HG02798 (cell line): ENCODE measurements at regions not wholly inside any gene's neighbourhood (a gene's known extent, or its start where the extent isn't known, plus 50 kb on each side); places are given as distances from the start of the nearest gene placed in this dataset.

ENCODE experiments used
- ATAC-seq: cut with Tn5 transposase; IDR thresholded peaks from one replicate; pipeline ENCODE4 v1.9.1; 2021; ENCODE audit warnings: mild to moderate bottlenecking; ENCODE audit not compliant: unreplicated experiment, poor library complexity

GRCh38 chr10:21164687-21165086 lies 267.6 kb upstream of the NEBL start:
- ATAC-seq: no peak

GRCh38 chr10:21162948-21163347 lies 265.8 kb upstream of the NEBL start:
- ATAC-seq: no peak

DNA sequence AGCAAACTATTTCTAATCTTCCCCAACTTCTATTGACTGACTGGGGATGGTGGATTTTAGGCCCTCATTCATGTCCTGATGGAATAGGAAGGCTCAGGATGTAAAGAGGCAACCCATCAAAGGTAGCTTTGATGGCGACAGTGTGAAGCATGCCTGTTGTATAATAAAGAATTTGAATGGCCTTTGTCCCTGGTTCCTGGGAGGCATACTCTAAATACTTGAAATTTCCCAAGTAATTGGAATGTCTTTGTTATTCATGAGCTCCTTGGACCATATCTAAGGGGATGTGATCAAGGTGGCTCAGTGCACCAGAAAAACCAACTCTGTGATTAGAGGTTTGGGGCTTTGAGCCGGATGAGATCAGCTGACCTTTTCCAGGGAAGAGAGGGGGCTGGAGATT lies 264.5 kb upstream of the NEBL start:
- ATAC-seq: no peak

GRCh38 chr10:21161090-21161625 lies 264.0 kb upstream of the NEBL start:
- no peak for ATAC-seq

- no peak for ATAC-seq
Observed at GRCh38 chr10:21160116-21160515, 263.0 kb upstream of the NEBL start.

GRCh38 chr10:21159669-21160068 lies 262.6 kb upstream of the NEBL start:
- no peak for ATAC-seq

DNA sequence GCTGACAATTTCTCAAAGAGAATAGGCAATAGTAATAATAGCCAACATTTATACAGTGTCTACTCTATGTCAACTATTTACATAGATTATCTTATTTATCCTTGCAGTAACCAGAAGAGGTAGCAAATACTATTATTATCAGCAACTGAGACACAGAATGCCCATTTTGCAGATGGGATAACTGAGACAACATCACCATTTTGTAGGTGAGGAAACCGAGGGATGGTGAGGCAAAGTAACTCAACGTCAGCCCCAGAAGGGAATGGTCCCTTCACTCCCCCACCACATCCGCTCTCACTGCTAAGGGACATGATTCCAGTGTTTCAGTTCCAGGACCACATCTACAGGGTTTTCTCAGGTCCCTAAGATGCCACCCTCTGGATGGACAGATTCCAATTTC lies 261.2 kb upstream of the NEBL start:
- ATAC-seq: no peak

DNA sequence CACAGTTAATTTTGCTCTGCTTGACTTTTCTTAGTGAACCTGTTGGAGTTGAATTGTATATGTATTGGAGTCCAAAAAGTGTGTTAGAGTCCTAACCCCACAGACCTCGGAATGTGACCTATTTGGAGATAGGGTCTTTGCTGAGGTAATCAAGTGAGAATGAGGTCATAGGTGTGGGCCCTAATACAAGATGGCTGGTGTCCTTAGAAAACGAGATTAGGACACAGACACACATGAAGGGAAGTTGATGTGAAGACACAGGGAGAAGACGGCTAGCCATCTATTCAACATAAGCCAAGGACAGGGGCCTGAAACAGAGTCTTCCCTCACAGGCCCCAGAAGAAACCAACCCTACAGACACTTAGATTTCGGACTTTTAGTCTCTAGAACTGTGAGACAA lies 260.6 kb upstream of the NEBL start:
- no peak for ATAC-seq

DNA sequence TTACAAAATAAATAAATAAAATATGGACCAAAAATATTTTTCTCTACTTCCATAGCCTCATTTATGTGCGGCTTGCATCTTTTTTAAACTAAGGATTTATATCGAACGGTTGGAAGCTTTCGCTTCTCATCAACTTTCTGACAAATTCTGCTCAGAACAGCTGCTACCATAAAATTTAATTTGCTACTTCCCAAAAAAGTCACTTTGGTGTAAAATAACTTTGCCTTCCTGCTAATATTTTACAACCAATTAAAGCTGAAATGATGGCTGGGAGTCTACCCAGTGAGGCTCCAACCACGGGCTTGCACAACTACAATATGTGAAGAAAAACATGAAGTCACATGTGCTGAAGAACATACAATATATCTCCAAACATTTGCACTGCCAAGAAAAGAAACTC lies 253.1 kb upstream of the NEBL start:
- ATAC-seq: no peak

DNA sequence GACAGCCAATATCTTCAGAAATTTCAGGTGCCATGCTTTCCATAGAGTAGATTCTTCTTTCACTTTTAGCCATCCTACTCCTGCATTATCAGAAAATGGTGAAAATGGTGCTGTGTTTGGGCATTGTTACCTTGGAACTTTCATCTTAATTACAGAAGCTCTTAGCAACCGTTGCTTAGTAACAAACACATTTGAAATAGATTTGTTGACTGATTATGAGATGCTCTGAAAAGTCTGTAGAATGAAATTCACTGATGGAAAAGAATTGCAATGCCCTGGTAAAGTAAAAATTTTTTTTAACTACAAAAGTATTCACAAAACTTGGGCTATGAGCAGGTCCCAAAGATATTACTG lies 249.3 kb upstream of the NEBL start:
- ATAC-seq: no peak

GRCh38 chr10:21145751-21146435 lies 248.8 kb upstream of the NEBL start:
- ATAC-seq: no peak

GRCh38 chr10:21144047-21144446 lies 246.9 kb upstream of the NEBL start:
- no peak for ATAC-seq

DNA sequence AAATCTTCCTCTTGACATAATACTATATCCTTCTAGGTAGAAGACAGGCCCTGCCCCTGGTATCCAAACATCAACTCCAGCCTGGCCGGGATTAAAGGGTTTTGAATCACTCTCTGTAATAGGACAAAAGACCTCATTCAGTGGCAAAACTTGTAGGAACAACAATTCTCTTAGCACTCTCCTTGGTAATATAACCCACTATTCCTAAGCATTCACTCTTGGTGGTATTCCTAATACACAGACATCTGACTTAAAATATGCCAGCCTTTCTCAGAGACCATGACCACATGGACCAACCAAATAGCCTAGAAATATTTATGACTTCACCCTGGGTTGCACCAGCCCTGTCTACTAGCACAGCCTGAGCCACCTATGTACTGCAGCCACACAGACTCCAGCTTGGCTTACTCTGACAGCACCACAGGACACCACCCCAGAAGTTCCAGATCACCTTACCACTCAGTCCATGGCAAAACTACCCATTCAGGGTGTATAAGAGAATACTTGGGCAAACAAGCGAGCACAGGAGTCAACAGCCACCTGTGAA lies 244.9 kb upstream of the NEBL start:
- no peak for ATAC-seq

DNA sequence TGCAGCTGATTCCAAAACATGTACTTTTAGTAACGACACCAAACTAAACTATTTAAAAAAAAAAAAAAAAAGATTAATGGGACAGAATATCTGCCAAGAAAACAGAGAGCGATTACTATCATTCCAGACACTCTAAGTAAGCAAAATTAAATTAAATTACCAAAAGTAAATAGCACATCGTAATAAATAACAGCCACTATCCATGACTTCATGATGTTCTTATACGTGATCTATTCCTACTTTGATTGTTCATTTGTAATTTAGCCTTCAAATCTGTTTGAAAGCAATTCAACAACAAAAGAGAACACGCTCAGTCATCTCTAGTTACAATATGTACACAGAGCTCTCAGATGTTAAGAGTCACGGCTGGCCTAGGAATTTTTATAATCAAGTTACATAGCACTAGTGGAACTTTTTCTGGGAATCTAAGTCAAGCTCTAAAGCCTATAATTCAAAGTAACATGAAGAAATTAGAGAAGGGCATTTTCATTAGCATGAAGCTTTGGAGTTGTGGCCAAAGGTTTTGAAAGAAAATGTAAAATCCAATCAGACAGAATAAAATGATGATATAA lies 241.7 kb upstream of the NEBL start:
- no peak for ATAC-seq

DNA sequence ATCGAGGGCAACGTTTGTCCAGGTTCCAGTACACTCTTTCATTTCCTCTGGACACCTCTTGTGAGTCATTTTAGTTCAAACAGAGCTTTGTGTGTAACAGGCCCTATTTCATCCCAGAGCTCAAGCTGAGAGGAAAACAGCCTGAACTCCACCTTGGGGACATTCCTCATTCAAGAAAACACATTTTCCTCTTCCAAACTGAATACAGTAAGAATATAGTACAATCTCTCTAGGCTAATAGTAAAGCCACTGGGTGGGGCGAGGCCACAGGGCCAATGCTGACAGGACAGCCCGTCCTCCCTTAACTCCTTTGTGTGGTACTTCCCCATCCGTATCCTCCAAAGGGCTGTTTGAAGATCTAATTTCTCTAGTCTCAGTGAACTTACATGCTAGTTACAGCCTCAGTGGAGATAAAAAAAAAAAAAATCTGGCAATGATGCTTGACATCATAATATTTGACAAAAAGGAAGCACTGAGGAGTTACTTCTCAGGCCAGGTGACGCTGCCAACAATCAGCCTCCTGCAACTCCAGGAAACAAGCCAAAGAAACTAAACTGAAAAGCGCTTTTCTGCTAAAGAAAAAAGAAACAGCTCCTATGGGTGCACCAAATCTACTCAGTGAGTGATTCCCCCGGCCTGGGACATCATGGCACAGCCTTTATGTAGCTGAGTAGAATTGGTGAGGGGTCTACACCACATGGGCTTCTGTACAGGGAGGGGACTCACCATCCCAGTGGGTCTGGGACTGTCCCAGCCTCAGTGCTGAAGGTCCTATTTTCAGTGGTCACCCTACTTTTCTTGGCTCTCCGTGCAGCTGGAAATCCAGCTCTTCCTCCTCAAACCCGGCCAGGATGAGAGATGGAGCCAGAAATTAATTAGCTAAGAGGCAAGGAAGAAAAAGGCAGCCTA lies 238.2 kb upstream of the NEBL start:
- ATAC-seq: no peak

GRCh38 chr10:21134645-21135022 lies 237.5 kb upstream of the NEBL start:
- ATAC-seq: no peak

GRCh38 chr10:21130683-21131442 lies 233.8 kb upstream of the NEBL start:
- ATAC-seq: no peak

DNA sequence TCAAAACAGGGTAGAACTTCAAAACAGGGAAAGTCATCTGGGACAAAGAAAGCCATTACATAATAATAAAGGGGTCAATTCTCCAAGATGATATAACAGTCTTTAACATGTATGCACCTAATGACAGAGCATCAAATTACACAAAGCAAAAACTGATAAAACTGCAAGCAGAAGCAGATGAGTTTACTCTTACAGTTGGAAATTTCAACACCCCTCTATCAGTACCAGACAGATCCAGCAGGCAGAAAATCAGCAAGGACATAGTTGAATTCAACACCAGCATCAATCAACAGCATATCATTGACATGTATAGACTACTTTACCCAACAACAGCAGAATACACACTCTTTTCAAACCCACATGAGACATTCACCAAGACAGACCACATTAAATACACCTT lies 233.0 kb upstream of the NEBL start:
- no peak for ATAC-seq

GRCh38 chr10:21125471-21126228 lies 228.5 kb upstream of the NEBL start:
- ATAC-seq: no peak

DNA sequence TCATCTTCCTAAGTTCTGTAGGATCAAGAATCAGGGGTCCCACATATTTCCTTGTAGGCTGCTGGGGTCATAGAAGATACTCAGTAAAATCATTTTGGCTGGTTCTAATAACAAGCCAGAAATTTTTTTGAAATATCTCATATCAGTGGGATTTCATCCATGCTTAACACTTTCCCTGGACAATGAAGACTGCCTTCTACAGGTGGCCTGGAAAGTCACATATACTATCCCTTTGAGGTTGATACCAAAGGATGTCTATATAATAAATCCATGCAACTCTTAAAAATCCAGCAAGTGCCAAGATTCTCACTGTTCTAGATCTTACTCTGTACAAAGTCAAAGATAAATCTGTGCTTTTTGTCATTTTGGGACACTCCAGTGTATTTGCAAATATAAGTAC lies 225.8 kb upstream of the NEBL start:
- ATAC-seq: no peak
